Activated naive CD8-positive, alpha-beta T cell treated with anti-CD3 and anti-CD28 coated beads, Interleukin-2, amount 10 ng/mL, durations not matched to agents 7 days and 5 days (primary cell): ENCODE measurements at regions not wholly inside any gene's neighbourhood (a gene's known extent, or its start where the extent isn't known, plus 50 kb on each side); places are given as distances from the start of the nearest gene placed in this dataset.

Source experiments
- ATAC-seq: fragments of 150-1000 bp; cut with Tn5 transposase; one replicate; pipeline ENCODE4 v1.10.0; 2021; ENCODE audit warnings: low read depth, moderate library complexity
- POLR2A ChIA-PET: fragments of 350-600 bp; sonication (Branson Sonifier 250); formaldehyde crosslinking; loops from one replicate; lab custom pipeline; 2021; ENCODE audit warnings: antibody characterized with exemption; lab: Charles Lee
- DNase-seq: peaks from one replicate; pipeline ENCODE4 v3.0.0; 2021
- H3K27ac Mint-ChIP-seq: one replicate; pipeline ENCODE4 v1.8.0; 2022; ENCODE audit warnings: mild to moderate bottlenecking, mixed read lengths
- H3K27me3 Mint-ChIP-seq: one replicate; pipeline ENCODE4 v1.8.0; 2022; ENCODE audit warnings: mild to moderate bottlenecking, moderate library complexity, mixed read lengths
- H3K36me3 Mint-ChIP-seq: one replicate; pipeline ENCODE4 v1.8.0; 2021; ENCODE audit warnings: mild to moderate bottlenecking, mixed read lengths
- H3K4me1 Mint-ChIP-seq: one replicate; pipeline ENCODE4 v1.8.0; 2021; ENCODE audit warnings: mixed read lengths
- H3K4me3 Mint-ChIP-seq: one replicate; pipeline ENCODE4 v1.8.0; 2022; ENCODE audit warnings: mild to moderate bottlenecking, moderate library complexity, mixed read lengths
- H3K9me3 Mint-ChIP-seq: one replicate; pipeline ENCODE4 v1.8.0; 2021; ENCODE audit warnings: mixed read lengths

- Mint-ChIP-seq H3K4me3 (no peak overlapping the region), H3K36me3 (no peaks in the 10 kb centered on the region), H3K4me1 (no peaks in the 10 kb centered on the region), H3K9me3 (no peaks in the 10 kb centered on the region), H3K27me3 (no peaks in the 10 kb centered on the region), H3K27ac (no peak overlapping the region)
- DNase-seq (no peak), ATAC-seq (no peak)
- POLR2A ChIA-PET: no interaction called here
Observed at GRCh38 chr4:152225680-152226079, 310.2 kb downstream of the FBXW7 start.

DNA sequence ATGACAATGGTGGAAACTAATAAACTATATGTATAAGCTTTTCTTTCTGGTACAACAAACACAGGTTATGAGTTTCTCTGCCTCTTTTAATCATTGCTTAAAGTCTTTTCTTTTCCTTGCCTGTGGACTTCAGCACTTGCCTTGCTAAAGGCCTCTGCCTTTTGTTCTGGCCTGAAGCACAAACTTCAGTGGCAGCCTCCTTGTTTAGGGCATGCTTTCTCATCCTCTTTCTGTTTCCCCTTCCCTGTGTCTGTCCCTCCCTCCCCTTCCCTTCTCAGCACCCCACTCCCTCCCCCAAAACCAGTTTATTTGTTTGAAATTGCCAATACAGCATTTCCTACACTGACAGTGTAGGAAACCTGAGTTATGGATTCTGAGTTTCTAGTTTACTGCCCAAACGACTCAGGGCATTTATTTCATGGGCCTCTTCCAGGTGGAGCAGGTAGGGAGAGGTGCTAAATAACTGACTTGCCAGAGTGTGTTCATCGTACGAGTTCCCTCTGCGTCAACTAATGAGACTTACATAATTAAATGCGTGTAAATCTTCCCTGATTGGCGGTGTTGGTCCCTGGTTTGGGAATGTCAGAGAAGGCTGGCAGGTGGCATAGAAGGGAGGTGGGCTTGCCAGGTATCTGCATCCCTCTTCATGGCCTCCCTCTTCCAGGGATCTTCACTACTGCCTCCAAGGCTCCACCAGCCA, 311.0 kb downstream of the FBXW7 start:
- DNase-seq: no peak
- no peaks in the 10 kb centered on the region for H3K4me1 Mint-ChIP-seq
- H3K27me3 Mint-ChIP-seq: no peaks in the 10 kb centered on the region
- no peak overlapping the region for H3K4me3 Mint-ChIP-seq
- H3K27ac Mint-ChIP-seq: no peak overlapping the region
- H3K36me3 Mint-ChIP-seq: no peaks in the 10 kb centered on the region
- no peaks in the 10 kb centered on the region for H3K9me3 Mint-ChIP-seq
- POLR2A ChIA-PET: no interaction called here
- ATAC-seq: no peak

DNA sequence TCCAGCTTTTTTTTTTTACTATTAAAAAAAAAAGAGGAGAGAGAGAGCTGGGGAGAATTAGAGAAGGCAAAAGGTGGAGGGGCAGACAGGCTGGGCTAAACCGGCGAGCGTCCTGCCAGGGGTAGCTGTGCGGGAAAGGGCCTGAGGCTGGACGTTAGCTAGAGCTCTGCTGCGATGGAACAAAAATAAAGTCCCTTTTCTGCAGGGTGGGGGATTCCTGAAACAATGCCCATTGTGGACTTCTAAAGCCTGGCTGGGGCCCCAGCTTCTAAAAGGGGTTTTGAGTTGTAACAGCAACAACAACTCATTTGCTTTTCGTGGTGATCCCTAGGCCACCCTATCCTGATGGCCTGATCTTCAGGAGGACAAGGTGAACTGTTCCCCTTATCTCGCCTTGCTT, 311.7 kb downstream of the FBXW7 start:
- POLR2A ChIA-PET: no interaction called here

DNA sequence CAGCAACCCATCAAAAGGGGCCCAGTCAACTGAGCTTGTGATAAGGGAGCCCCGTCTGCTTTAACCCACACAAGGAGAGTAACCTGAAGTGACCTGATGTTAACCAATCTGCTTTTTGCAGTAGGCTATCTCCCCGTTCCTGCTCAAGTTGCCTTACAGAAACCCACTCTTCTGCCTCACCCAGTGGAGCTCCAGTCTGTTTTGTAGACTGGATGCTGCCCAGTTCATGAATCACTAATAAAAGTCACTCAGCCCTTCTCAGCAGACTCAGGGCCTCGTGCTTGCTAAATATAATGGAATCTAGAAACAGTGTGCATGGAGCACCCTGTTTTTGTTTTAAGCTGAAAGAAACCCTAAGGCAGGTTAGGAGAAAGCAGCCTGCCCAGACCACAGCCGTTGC, 312.3 kb downstream of the FBXW7 start:
- H3K27ac Mint-ChIP-seq: no peak overlapping the region
- no peaks in the 10 kb centered on the region for H3K27me3 Mint-ChIP-seq
- H3K9me3 Mint-ChIP-seq: no peaks in the 10 kb centered on the region
- no peaks in the 10 kb centered on the region for H3K4me1 Mint-ChIP-seq
- no peak overlapping the region for H3K4me3 Mint-ChIP-seq
- POLR2A ChIA-PET: no interaction called here
- no peak for ATAC-seq
- H3K36me3 Mint-ChIP-seq: no peaks in the 10 kb centered on the region
- no peak for DNase-seq

More for the DNA sequence above, 311.7 kb downstream of the FBXW7 start:
- H3K27me3 Mint-ChIP-seq: no peaks in the 10 kb centered on the region
- no peak for ATAC-seq
- no peaks in the 10 kb centered on the region for H3K9me3 Mint-ChIP-seq
- H3K27ac Mint-ChIP-seq: no peak overlapping the region
- no peak for DNase-seq
- H3K36me3 Mint-ChIP-seq: no peaks in the 10 kb centered on the region
- H3K4me3 Mint-ChIP-seq: no peak overlapping the region
- no peaks in the 10 kb centered on the region for H3K4me1 Mint-ChIP-seq

- Mint-ChIP-seq H3K9me3 (no peaks in the 10 kb centered on the region), H3K36me3 (no peaks in the 10 kb centered on the region), H3K4me1 (no peaks in the 10 kb centered on the region), H3K27ac (no peak overlapping the region), H3K27me3 (no peaks in the 10 kb centered on the region), H3K4me3 (no peak overlapping the region)
- DNase-seq (no peak), ATAC-seq (no peak)
- POLR2A ChIA-PET: interaction anchor here (0.6 kb wide), 1 partner anchor 118 kb away, joined by 3 read pairs; no protein-coding TSS in a partner anchor
Observed at GRCh38 chr4:152221816-152222516, 313.9 kb downstream of the FBXW7 start.

GRCh38 chr4:152220201-152220666, 315.7 kb downstream of the FBXW7 start:
- Mint-ChIP-seq H3K36me3 (peaks cover 2% of the 10 kb centered on the region), H3K27me3 (no peaks in the 10 kb centered on the region), H3K27ac (no peak overlapping the region), H3K9me3 (peaks cover 2% of the 10 kb centered on the region), H3K4me1 (no peaks in the 10 kb centered on the region), H3K4me3 (no peak overlapping the region)
- DNase-seq (no peak), ATAC-seq (no peak)
- POLR2A ChIA-PET: no interaction called here

- Mint-ChIP-seq H3K9me3 (peaks cover 4% of the 10 kb centered on the region), H3K27me3 (peaks cover 2% of the 10 kb centered on the region), H3K36me3 (peaks cover 4% of the 10 kb centered on the region), H3K4me3 (no peak overlapping the region), H3K4me1 (no peaks in the 10 kb centered on the region), H3K27ac (no peak overlapping the region)
- DNase-seq: no peak
- no peak for ATAC-seq
- POLR2A ChIA-PET: no interaction called here
Observed at GRCh38 chr4:152218576-152218975, 317.3 kb downstream of the FBXW7 start.

DNA sequence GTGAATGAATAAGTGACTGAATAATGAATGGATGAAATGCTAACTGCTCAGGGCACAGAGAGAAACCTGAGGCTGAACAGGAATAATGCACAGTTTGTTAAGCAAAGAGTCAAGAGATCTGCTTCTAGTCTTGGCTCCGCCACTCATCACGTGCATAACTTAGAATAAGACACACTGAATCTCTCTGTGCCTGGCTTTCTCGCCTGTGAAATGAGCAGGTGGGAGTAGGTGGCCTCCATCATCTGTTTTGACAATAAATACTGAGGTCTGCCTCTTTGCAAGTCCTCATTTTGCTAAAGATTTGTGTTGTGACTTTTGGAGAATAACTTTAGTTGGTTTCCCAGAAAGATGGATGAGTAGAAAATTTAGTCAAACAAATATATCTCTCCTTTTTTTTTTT, 318.0 kb downstream of the FBXW7 start:
- DNase-seq (no peak), ATAC-seq (no peak)
- Mint-ChIP-seq H3K36me3 (peaks cover 4% of the 10 kb centered on the region), H3K9me3 (peaks cover 5% of the 10 kb centered on the region), H3K4me1 (no peaks in the 10 kb centered on the region), H3K4me3 (no peak overlapping the region), H3K27me3 (peaks cover 2% of the 10 kb centered on the region), H3K27ac (no peak overlapping the region)
- POLR2A ChIA-PET: no interaction called here

DNA sequence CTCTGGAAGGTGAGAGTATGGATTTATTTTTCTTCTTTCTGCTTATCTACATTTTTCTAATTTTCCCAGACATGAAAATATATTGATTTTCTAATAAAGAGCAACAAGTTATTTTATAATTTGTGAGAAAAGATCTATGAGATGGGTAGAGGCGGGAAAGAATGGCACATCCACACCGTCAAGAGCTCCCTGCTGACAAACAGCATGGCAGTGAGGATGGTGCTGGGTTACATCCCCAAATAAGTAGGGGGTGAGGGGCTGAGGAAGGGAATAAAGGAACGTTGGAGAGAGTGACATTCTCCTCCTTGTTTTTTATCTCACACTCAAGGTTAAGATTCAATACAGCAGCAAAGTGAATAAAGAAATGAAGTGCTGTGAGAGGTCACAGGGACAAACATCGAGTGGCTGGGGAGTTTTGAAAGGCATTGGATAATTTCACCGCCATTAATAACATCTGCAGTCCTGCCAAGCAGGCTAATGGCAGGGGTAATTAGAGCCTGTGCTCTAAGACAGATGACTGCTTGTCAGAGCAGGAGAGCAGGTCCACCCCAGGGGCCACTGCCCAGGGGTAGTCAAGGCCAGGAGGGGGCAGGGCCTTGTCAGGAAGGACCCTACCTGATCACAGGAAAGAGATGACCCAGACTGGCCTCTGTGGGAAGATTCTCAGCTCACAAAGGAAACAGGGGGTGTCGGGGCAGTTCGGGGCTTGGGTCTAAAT, 323.8 kb downstream of the FBXW7 start:
- POLR2A ChIA-PET: no interaction called here
- Mint-ChIP-seq H3K36me3 (peaks cover 4% of the 10 kb centered on the region), H3K27ac (no peak overlapping the region), H3K27me3 (peaks cover 5% of the 10 kb centered on the region), H3K9me3 (peaks cover 5% of the 10 kb centered on the region), H3K4me1 (no peaks in the 10 kb centered on the region), H3K4me3 (no peak overlapping the region)
- DNase-seq (no peak), ATAC-seq (no peak)

GRCh38 chr4:152209772-152210493, 326.0 kb downstream of the FBXW7 start:
- peaks cover 4% of the 10 kb centered on the region for H3K9me3 Mint-ChIP-seq
- ATAC-seq (no peak), DNase-seq (no peak)
- H3K36me3 Mint-ChIP-seq: peaks cover under 1% of the 10 kb centered on the region
- no peak overlapping the region for H3K27ac Mint-ChIP-seq
- POLR2A ChIA-PET: no interaction called here
- no peaks in the 10 kb centered on the region for H3K4me1 Mint-ChIP-seq
- peaks cover 4% of the 10 kb centered on the region for H3K27me3 Mint-ChIP-seq
- H3K4me3 Mint-ChIP-seq: no peak overlapping the region

- Mint-ChIP-seq H3K4me3 (no peak overlapping the region), H3K4me1 (no peaks in the 10 kb centered on the region), H3K9me3 (peaks cover 1% of the 10 kb centered on the region), H3K27me3 (peaks cover 4% of the 10 kb centered on the region), H3K36me3 (no peaks in the 10 kb centered on the region), H3K27ac (no peak overlapping the region)
- DNase-seq (no peak), ATAC-seq (no peak)
- POLR2A ChIA-PET: no interaction called here
Observed at GRCh38 chr4:152207378-152207720, 328.5 kb downstream of the FBXW7 start.

- Mint-ChIP-seq H3K27me3 (peaks cover 4% of the 10 kb centered on the region), H3K4me3 (no peak overlapping the region), H3K27ac (no peak overlapping the region), H3K36me3 (no peaks in the 10 kb centered on the region), H3K9me3 (peaks cover 1% of the 10 kb centered on the region), H3K4me1 (no peaks in the 10 kb centered on the region)
- DNase-seq (no peak), ATAC-seq (no peak)
- POLR2A ChIA-PET: no interaction called here
Observed at GRCh38 chr4:152206646-152207377, 329.1 kb downstream of the FBXW7 start.

DNA sequence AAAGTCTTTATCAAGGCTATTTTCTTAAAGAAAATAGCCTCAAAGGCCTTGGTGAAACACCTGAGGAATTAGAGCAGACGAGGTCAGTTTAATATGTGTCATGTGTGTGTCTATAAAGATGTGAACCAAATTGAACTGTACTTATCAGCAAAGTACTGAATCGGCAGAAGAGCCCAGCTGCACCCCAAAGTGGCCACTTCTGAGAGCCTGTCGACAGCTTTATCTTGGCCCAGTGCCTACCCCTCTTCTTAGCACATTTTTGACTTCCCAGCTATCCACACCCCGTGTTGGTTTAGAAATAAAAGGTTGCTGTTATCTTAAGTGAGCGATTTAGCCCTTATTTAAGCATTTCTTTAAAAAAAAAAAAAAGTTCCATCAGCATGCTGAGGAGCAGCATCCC, 329.7 kb downstream of the FBXW7 start:
- H3K4me1 Mint-ChIP-seq: no peaks in the 10 kb centered on the region
- H3K27ac Mint-ChIP-seq: no peak overlapping the region
- DNase-seq (no peak), ATAC-seq (no peak)
- H3K4me3 Mint-ChIP-seq: no peak overlapping the region
- H3K9me3 Mint-ChIP-seq: peaks cover 1% of the 10 kb centered on the region
- POLR2A ChIA-PET: no interaction called here
- peaks cover 4% of the 10 kb centered on the region for H3K27me3 Mint-ChIP-seq
- no peaks in the 10 kb centered on the region for H3K36me3 Mint-ChIP-seq
